HG03571 (cell line): ENCODE measurements at regions not wholly inside any gene's neighbourhood (a gene's known extent, or its start where the extent isn't known, plus 50 kb on each side); places are given as distances from the start of the nearest gene placed in this dataset.
A peak's percentile ranks its signal among the peaks of the same experiment; 100 is the strongest.
"Not testable (repeated sequence)": the region's sequence is repeated elsewhere in the genome, so short reads cannot be mapped to it uniquely, and the experiment has no call there.

Source experiments
- ATAC-seq: cut with Tn5 transposase; IDR thresholded peaks from one replicate; pipeline ENCODE4 v1.9.1; 2021; ENCODE audit not compliant: unreplicated experiment

DNA sequence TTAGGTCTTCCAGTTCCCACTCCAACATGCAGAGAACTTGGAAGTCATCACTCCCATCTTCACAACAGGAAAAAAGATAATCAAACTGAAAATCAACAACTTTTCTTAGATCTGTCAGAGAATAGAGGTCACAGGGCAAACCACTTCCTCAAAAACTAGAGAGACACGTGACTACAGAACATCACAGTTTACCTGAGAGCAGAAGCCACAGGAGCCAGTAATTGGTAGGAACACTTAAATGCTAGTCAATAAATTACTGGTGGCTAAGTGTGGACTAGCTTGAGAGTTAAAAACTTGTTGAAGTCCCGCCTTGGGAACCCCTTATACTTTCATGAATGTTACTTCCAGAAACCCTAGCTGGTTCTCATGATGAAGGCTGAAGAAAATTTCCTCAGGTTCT is 81.1 kb downstream of the THSD1 start:
- peak; percentile 86 for ATAC-seq

DNA sequence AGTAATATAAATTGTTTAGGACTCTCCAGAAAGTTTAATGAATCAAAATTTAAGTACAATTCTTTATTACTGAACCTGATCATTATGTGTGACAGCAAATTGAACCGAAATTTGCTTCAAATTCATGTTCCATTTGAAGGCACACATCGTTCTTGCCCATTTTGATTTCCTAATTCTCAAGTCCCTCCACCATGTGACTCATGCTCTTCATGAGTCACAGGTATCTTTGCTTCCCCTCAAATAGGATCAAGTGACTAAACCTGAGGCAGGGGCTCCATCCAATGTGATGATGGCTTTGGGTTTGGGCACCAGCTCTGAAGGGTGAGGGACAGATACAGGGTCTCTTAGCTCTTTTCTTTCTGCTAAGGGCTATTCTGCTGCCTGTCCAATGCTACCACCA is 86.1 kb downstream of the THSD1 start:
- ATAC-seq = no peak

DNA sequence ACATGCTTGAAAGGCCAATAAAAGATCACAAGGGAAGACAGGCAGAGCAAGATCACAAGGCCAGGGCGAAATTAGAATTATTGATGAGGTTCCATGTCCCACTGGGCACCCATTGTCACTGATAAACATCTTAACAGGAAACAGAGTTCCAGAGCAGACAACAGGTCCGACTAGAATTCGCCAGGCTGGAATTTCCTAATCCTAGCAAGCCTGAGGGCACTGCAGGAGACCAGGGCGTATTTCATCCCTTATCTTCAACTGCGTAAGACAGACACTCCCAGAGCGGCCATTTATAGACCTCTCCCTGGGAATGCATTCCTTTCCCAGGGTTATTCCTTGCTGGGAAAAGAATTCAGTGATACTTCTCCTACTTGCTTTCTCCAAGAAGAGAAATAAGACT is 96.1 kb downstream of the THSD1 start:
- not testable (repeated sequence) for ATAC-seq

DNA sequence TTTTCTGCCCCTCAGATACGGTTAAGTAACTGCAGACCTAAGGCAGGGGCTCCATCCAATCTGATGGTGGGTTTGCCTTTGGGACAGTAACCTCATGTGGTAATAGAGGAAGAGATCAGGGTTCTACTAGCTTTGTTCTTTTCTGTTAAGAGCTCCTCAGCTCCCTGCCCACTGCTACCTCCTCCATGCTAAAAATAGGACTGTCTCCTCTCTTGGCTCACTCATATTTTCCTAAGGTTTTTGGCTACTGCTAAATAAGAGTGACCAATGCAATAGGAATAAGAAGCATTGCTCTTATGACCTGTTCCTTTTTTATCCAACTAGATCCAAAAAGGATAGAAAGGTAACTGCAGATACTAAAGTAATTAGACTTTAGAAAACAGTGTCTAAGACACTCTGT is 99.6 kb downstream of the THSD1 start:
- not testable (repeated sequence) for ATAC-seq

DNA sequence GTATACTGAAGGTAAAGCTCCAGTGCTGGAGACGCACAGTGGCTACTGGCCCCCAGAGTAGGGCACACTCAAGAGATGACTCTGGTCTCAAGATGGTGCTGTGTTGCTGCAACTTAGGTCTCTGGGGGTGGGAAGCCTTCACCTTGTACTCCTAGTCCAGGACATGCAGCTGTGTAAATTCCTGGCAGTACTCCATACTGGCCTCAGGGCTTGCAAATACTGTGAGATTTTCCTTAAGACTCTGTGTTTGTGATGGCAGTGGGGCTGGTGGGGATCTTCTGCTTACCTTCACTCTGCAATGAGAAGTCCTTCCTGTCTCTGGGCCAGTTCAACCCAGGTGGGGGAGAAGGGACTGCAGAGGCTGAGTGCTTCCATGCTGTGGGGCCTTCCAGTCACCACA is 102.9 kb downstream of the THSD1 start:
- ATAC-seq = not testable (repeated sequence)

DNA sequence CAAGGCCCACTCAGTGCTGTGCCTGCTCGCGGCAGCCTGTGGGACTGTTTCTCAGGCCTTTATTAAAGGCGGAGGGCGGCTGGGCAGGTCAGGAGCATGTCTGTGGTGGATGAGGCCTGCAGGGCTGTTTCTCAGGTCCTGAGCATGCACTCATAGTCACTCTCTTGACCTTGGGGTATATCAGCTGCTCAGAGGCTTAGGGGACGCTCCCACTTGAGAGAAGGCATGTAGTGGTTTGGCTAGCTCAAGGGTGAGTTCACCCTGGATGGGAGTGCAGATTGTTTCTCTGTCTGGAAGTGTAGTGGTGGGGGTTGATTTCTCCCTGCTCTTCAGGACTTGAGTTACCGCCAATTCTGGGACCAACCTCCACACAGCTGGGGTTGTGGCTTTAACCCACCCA is 103.3 kb downstream of the THSD1 start:
- ATAC-seq = not testable (repeated sequence)

DNA sequence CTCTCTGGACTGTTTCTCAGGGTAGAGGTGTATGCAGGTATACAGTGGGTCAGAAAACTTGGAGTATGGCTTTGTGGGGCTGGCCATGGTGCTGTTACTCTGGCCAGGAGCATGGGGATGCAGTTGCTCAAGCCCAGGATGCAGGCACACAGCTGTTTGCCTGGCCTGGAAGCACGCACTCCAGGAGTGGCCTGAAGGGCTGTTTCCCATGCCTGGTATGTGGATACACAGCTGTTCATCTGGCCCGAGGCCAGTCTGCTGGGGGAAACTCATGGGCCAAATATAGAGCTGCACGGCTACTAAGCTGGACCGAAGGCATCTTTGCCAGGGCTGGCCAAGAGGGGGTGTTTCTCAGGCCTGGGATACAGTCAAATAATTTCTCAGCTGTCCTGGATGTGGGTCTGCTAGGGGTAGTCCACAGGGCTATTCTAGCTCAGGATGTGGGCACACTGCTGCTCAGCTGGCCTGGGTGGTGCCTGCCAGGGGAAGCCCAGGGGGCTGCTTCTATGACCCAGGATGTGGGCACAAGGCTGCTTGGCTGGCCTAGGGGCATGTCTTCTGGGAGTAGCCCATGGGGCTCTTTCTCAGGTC is 104.1 kb downstream of the THSD1 start:
- not testable (repeated sequence) for ATAC-seq

DNA sequence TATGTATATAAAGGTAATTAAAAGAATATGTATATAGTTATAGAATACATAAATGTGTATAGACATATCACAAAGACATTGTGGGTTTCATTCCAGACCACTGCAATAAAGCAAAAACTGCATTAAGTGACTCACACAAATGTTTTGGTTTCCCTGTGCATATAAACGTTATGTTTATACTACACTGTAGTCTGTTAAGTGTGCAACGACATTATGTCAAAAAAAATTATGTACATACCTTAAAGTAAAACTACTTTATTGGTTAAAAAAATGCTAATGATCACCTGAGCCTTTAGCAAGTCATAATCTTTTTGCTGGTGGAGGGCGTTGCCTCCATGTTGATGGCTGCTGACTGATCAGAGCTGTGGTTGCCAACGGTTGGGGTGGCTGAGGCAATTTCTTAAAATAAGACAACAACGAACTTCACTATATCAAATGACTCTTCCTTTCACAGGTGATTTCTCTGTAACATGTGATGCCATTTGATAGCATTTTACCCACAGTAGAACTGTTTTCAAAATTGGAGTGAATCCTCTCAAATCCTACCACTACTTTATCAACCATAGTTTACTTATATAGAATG is 107.8 kb downstream of the THSD1 start:
- ATAC-seq = not testable (repeated sequence)

DNA sequence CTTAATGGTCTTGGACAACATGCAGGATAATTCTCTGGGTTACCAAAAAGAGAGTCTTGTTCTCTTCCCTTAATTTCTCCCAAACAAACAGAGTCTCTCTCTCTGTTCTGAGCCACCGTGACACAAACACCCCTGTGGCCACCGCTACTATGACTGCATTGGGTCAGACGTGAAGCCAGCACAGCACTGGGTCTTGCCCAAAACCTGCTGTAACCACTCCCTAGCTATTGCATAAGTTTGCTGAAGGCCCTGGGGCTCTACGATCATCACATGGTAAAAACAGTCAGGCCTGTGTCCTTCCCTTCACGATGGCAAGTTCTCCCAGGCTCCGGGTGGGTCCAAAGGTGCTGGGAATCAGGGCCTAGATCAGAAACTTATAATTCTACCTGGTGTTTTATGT is 117.1 kb downstream of the THSD1 start:
- ATAC-seq = not testable (repeated sequence)

DNA sequence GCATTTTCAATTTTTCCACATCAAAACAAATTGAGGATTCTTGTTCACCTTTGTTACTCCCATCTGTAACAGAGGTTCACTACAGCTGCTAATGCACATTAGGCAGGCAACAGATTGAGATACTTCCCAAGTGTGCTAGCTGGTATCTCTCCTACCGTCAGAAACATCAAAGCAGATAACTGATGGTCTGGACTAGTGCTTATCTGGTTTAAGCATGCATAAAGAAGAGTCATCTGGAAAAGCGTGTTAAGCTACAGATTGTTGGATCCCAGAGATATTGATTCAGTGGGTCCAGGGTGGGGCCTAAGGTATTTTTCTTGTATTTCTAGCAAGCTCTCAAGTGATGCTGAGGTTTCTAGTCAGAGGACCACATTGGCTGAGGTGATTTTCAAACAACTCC is 122.0 kb upstream of the NEK3 start:
- ATAC-seq = not testable (repeated sequence)

DNA sequence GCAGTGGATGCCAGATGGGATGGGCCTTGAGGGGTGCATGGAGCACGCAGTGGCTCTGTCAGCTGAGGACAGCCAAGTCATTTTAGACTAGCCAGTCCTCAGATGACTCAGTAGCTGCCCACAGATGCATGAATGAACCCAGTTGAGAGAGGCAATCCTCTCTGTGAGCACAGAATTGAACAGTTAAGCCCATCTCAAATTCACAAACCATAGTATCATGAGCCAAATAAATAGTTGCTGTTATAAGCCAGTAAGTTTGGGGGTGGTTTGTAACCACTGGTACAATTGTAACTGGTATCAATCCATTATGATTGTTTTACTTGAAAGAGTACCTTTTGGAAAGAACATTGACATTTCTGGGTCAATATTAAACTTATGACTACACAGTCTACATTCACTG is 120.0 kb upstream of the NEK3 start:
- not testable (repeated sequence) for ATAC-seq

DNA sequence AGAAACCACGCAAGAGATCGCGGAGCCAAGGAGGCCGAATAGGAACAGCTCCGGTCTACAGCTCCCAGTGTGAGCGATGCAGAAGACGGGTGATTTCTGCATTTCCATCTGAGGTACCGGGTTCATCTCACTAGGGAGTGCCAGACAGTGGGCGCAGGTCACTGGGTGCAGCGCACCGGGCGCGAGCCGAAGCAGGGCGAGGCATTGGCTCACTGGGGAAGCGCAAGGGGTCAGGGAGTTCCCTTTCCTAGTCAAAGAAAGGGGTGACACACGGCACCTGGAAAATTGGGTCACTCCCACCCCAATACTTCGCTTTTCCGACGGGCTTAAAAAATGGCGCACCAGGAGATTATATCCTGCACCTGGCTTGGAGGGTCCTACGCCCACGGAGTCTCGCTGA is 94.9 kb upstream of the NEK3 start:
- not testable (repeated sequence) for ATAC-seq

DNA sequence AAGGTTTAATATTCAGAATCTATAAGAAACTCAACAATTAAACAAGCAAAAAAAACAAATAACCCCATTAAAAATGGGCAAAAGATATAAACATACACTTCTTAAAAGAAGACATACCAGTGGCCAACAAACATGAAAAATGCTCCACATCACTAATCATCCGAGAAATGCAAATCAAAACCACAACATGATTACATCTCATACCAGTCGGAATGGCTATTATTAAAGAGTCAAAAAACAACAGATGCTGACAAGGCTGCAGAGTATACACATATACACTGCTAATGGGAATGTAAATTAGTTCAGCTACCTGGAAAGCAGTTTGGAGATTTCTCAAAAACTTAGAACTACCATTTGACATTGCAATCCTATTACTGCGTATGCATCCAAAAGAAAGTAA is 81.4 kb upstream of the NEK3 start:
- not testable (repeated sequence) for ATAC-seq

DNA sequence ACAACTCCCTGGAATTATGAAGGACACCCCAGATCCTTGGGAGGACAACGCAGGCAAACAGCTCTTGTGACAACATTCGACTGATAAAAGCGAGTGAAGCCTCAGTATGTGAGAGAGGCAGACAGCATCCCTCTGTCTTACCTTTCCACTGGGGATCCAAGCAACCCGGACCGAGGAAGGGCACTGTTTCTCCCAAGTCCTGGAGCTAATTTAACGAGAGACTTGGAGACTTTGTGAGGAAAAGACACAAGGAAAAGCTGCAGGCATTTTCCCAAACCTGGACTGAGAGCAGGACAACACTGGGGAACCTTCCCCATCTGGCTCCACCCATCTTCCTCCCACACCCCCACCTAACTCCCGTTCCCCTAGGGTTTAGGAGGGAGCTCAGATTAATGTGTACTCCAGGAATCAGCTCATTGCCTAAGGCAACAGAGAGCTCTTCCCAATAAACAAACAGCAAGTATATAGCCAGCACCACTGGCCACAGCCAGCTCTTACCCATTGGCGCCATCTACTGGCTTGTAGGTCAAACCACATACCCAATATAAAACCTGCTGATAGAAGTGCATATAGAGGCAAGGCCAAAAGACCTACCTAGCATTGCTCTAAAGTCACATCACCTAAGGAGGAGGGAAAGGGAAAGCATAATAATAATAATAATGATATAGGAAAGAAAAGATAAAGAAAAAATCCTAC is 76.7 kb upstream of the NEK3 start:
- peak; percentile 72 for ATAC-seq

DNA sequence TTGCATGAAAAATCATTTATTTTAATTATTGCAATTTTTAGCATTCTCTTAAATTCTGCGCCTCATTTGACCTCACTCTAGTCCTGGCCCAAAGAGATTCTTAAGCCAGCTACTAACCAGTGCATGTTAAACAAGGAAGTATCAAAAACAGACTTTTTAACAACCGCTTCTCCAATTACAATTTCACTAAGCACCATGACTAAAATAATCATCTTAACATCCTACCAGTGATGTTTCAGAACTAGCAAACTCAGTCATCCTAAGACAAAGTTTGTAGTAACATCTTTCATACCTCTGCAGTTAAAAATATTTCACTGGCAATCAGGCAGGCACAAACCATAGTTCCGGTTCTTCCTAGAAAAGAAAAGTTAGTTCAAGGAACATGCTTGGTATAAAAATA is 75.5 kb upstream of the NEK3 start:
- ATAC-seq = not testable (repeated sequence)

DNA sequence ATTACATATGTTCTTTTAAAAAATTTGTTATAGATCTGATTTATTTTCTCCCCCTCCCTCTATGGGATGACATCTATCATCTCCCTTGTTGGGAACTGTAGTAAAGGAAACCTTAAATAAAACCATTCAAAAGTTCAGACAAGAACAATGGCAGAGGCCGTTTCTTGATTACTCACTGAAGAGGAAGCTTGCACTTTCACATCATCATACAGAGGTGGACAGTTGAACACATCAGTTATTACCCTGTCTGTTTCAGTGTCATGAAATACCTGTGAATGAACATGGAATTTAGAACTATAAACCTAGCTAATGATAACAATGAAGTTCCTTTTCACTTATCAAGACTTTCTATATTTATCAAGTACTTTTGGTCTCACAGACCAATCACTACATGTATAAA is 63.7 kb upstream of the NEK3 start:
- ATAC-seq = not testable (repeated sequence)

DNA sequence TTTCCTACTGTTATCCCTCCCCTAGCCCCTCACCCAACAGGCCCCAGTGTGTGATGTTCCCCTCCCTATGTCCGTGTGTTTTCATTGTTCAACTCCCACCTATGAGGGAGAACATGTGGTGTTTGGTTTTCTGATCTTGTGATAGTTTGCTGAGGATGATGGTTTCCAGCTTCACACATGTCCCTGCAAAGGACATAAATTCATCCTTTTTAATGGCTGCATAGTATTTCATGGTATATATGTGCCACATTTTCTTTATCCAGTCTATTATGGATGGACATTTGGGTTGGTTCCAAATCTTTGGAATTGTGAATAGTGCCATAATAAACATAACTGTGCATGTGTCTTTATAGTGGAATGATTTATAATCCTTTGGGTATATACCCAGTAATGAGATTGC is 54.5 kb upstream of the NEK3 start:
- not testable (repeated sequence) for ATAC-seq

DNA sequence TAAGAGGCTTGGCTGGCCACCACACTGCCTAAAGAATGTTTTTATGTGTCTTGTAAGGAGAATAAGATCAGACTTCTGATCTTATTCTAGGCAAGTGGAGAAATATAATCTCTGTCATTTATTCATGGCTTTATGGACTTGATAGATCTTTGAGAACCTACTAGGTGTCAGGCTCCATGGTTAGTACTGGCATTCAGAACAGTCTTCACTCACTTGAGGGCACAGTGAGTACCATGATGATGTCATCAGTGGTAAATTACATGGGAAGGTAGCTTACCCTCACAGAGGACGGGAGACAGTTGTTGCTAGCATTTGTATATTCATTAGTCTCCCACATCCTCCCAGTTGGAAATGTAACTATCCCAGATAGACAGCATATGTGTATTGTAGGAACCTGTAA is 53.5 kb upstream of the NEK3 start:
- ATAC-seq = not testable (repeated sequence)

DNA sequence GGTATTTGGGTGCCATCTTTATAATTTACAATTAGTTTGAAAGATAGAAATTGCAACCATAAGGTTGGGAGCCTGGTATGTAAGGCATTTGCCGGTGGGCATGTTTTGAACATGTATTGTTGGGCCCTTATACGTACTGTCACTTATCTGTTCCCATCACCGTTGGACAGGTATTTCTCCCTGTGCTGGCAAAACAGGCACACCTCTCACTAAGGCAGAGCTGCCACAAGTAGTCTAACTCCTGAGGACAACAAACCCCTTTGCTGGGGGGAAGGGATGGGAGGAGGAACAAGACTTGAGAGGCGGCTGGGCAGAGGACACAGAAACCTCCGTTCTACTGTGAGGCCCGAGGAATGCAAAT is 52.0 kb upstream of the NEK3 start:
- ATAC-seq = not testable (repeated sequence)

DNA sequence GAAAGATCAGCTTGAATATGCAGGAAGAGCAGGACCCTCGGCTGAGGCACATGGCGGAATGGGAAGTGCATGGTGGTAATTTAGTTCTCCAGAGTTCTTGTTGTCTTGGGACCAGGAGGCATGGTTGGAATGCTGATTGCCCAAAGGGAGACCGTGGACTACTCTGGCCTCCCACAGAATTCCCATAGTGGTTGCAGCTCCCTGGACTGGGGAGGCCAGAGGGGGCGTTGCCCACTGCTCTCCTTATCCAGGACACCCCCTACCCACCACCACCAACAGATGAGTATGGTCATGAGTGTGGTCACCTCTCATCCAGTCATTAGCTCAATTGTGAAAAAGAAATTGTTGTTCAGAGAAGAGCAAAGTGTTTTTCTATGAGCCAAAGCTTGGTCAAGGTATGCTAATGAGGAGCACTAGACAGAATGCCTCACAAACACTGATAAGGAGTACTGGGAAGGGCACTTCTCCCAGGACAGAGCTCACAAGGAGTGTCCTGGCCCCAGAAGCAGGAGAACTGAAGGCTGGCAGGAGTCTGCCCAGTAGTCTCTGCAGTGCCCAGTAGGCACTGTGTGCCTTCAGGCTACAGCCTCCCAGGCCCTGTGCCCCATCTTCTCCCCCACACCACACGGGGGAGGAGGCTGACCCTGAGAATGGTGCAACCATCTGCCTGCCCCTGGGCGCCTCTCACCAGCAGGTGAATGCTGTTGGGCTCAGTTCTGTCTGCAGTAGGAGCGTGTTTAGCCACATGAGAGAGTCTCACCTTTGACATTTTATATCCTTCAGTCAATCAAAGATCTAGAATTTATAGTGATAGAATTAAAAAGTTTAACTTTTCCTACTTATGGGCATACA is 51.4 kb upstream of the NEK3 start:
- ATAC-seq = not testable (repeated sequence)
